ENCODE measurements at regions not wholly inside any gene's neighbourhood (a gene's known extent, or its start where the extent isn't known, plus 50 kb on each side); places are given as distances from the start of the nearest gene placed in this dataset.

GRCh38 chr5:4232084-4232483 lies 636.5 kb downstream of the IRX1 start:
- no peak for TF ChIP-seq CTCF (IDR thresholded peaks at IDR 0.05)
- no peak for TF ChIP-seq ZFX (IDR thresholded peaks at IDR 0.05; ENCODE audit: borderline replicate concordance)

All from 22Rv1 (cell line).